DND-41 (cell line): ENCODE measurements at regions not wholly inside any gene's neighbourhood (a gene's known extent, or its start where the extent isn't known, plus 50 kb on each side); places are given as distances from the start of the nearest gene placed in this dataset.

Experiments used
- EZH2 ChIP-seq: IDR thresholded peaks from 3 replicates; pipeline ENCODE4 v1.6.1; 2012; ENCODE audit warnings: borderline replicate concordance, low read depth, mild to moderate bottlenecking, moderate library complexity, low read length, inconsistent platforms; ENCODE audit not compliant: severe bottlenecking
- TF ChIP-seq, protein P1 (sequence below): IDR thresholded peaks from 2 replicates; pipeline ENCODE4 v1.5.1; 2012; ENCODE audit warnings: borderline replicate concordance, low read length, moderate library complexity, mild to moderate bottlenecking; ENCODE audit not compliant: poor library complexity, severe bottlenecking; ENCODE audit errors: extremely low read depth

DNA sequence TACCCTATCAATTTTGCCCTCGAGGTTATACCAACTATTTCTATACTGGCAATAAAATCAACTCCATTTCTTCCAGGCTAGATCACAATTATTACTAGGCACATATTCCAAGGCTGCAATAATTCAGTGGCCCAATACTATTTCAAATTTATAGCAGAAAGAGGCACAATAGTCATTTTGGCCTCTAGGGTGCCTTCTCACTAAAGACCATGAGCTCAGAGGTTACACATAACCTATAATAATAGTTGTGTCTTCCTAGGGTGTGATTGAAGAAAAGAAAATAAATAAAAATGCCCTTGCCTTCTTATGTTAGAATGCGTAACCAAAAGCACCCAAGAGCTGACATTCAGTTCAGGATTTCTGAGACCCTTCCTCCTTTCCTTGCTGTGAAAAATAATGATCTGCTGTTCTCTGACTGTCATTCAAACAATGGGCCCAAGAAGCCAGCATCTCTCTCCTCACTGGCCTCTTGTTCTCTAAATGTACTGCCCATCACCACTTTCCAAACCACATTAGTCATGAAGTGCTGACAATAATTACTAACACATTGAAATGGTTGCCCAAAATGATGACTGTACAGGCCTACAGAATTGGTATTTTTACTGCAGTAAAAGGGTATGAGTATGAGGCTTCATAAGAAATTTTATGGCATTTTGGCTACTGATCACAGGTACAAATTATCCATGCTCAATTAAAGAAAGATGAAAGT is 244.8 kb downstream of the LRRN1 start:
- TF ChIP-seq, protein P1, sequence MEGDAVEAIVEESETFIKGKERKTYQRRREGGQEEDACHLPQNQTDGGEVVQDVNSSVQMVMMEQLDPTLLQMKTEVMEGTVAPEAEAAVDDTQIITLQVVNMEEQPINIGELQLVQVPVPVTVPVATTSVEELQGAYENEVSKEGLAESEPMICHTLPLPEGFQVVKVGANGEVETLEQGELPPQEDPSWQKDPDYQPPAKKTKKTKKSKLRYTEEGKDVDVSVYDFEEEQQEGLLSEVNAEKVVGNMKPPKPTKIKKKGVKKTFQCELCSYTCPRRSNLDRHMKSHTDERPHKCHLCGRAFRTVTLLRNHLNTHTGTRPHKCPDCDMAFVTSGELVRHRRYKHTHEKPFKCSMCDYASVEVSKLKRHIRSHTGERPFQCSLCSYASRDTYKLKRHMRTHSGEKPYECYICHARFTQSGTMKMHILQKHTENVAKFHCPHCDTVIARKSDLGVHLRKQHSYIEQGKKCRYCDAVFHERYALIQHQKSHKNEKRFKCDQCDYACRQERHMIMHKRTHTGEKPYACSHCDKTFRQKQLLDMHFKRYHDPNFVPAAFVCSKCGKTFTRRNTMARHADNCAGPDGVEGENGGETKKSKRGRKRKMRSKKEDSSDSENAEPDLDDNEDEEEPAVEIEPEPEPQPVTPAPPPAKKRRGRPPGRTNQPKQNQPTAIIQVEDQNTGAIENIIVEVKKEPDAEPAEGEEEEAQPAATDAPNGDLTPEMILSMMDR = no peak
- no peak for TF ChIP-seq EZH2
